H9 (cell line): ENCODE measurements at regions not wholly inside any gene's neighbourhood (a gene's known extent, or its start where the extent isn't known, plus 50 kb on each side); places are given as distances from the start of the nearest gene placed in this dataset.
A peak's percentile ranks its signal among the peaks of the same experiment; 100 is the strongest.

Experiments used
- DNase-seq: peaks from one replicate; pipeline ENCODE4 v3.0.0-alpha.2; 2017
- H2AFZ ChIP-seq: one replicate; pipeline ENCODE4 v1.6.1; 2013; ENCODE audit warnings: mild to moderate bottlenecking, low read length, control low read depth, moderate library complexity
- H2AK5ac ChIP-seq: 2 replicates; pipeline ENCODE4 v1.6.1; 2013; ENCODE audit warnings: low read length, control low read depth, mixed read lengths; ENCODE audit not compliant: insufficient read length
- H2BK120ac ChIP-seq: one replicate; pipeline ENCODE4 v1.6.1; 2013; ENCODE audit warnings: low read depth, mild to moderate bottlenecking, low read length, control low read depth, inconsistent platforms; ENCODE audit not compliant: poor library complexity, severe bottlenecking
- H2BK12ac ChIP-seq: 2 replicates; pipeline ENCODE4 v1.6.1; 2013; ENCODE audit warnings: low read length, control low read depth, mixed read lengths, low read depth; ENCODE audit not compliant: insufficient read length
- H2BK15ac ChIP-seq: 2 replicates; pipeline ENCODE4 v1.6.1; 2013; ENCODE audit warnings: low read depth, low read length, control low read depth
- H2BK20ac ChIP-seq: one replicate; pipeline ENCODE4 v1.6.1; 2013; ENCODE audit warnings: low read depth, mild to moderate bottlenecking, low read length, control low read depth, inconsistent platforms; ENCODE audit not compliant: poor library complexity, severe bottlenecking
- H2BK5ac ChIP-seq: 2 replicates; pipeline ENCODE4 v1.6.1; 2013; ENCODE audit warnings: low read length, control low read depth, mixed read lengths; ENCODE audit not compliant: insufficient read length
- H3K14ac ChIP-seq: 2 replicates; pipeline ENCODE4 v1.6.1; 2013; ENCODE audit warnings: low read length, control low read depth; ENCODE audit not compliant: insufficient read depth
- H3K18ac ChIP-seq: 2 replicates; pipeline ENCODE4 v1.6.1; 2013; ENCODE audit warnings: low read depth, mild to moderate bottlenecking, mixed read lengths, low read length, control low read depth; ENCODE audit not compliant: insufficient read length
- H3K23ac ChIP-seq: 2 replicates; pipeline ENCODE4 v1.6.1; 2013; ENCODE audit warnings: low read length, control low read depth, mixed read lengths, low read depth; ENCODE audit not compliant: insufficient read length
- H3K23me2 ChIP-seq: 2 replicates; pipeline ENCODE4 v1.6.1; 2013; ENCODE audit warnings: low read depth, mild to moderate bottlenecking, mixed read lengths, low read length, control low read depth; ENCODE audit not compliant: insufficient read length, poor library complexity, severe bottlenecking
- H3K27ac ChIP-seq: 2 replicates; pipeline ENCODE4 v1.5.1; 2013; ENCODE audit warnings: low read length, control low read depth, mixed read lengths, low read depth; ENCODE audit not compliant: insufficient read length
- H3K27me3 ChIP-seq: 2 replicates; pipeline ENCODE4 v1.6.1; 2013; ENCODE audit warnings: low read length, control low read depth, inconsistent platforms; ENCODE audit not compliant: insufficient read depth
- H3K4ac ChIP-seq: 2 replicates; pipeline ENCODE4 v1.6.1; 2013; ENCODE audit warnings: low read depth, mild to moderate bottlenecking, control low read depth, inconsistent platforms, low read length, moderate library complexity
- H3K4me1 ChIP-seq: 2 replicates; pipeline ENCODE4 v1.6.1; 2013; ENCODE audit warnings: low read length, control low read depth, inconsistent platforms; ENCODE audit not compliant: insufficient read depth
- H3K4me2 ChIP-seq: 2 replicates; pipeline ENCODE4 v1.6.1; 2013; ENCODE audit warnings: low read length, control low read depth, mixed read lengths; ENCODE audit not compliant: insufficient read length, insufficient read depth
- H3K56ac ChIP-seq: 2 replicates; pipeline ENCODE4 v1.6.1; 2013; ENCODE audit warnings: low read depth, mild to moderate bottlenecking, mixed read lengths, low read length, control low read depth; ENCODE audit not compliant: insufficient read length
- H3K79me1 ChIP-seq: 2 replicates; pipeline ENCODE4 v1.6.1; 2013; ENCODE audit warnings: low read depth, mild to moderate bottlenecking, moderate library complexity, low read length, control low read depth, inconsistent platforms; ENCODE audit not compliant: insufficient read depth, poor library complexity, severe bottlenecking
- H3K79me2 ChIP-seq: 2 replicates; pipeline ENCODE4 v1.6.1; 2013; ENCODE audit warnings: low read length, control low read depth, inconsistent platforms; ENCODE audit not compliant: insufficient read depth
- H3K9ac ChIP-seq: 2 replicates; pipeline ENCODE4 v1.6.1; 2013; ENCODE audit warnings: low read length, control low read depth, mixed read lengths; ENCODE audit not compliant: insufficient read length; ENCODE audit errors: extremely low read depth
- H3K9me3 ChIP-seq: one replicate; pipeline ENCODE4 v1.6.1; 2013; ENCODE audit warnings: low read depth, low read length, inconsistent platforms; ENCODE audit not compliant: control insufficient read depth
- H3T11ph ChIP-seq: one replicate; pipeline ENCODE4 v1.6.1; 2013; ENCODE audit warnings: mild to moderate bottlenecking, low read length, control low read depth, inconsistent platforms
- H4K20me1 ChIP-seq: one replicate; pipeline ENCODE4 v1.6.1; 2013; ENCODE audit not compliant: control insufficient read depth, insufficient read length, insufficient read depth
- H4K5ac ChIP-seq: 2 replicates; pipeline ENCODE4 v1.6.1; 2013; ENCODE audit warnings: low read depth, mild to moderate bottlenecking, mixed read lengths, low read length, control low read depth; ENCODE audit not compliant: insufficient read length
- H4K8ac ChIP-seq: replicated peaks from 2 replicates; pipeline ENCODE4 v1.6.1; 2013; ENCODE audit warnings: low read length, control low read depth, mixed read lengths, low read depth; ENCODE audit not compliant: insufficient read length
- H4K91ac ChIP-seq: 2 replicates; pipeline ENCODE4 v1.6.1; 2013; ENCODE audit warnings: low read depth, mild to moderate bottlenecking, moderate library complexity, mixed read lengths, low read length, control low read depth; ENCODE audit not compliant: insufficient read length
- H3K27ac Mint-ChIP-seq, 3 experiments: 2 replicates in 2 of 3; 3 replicates in 1 of 3; pipeline ENCODE4 v1.8.0; 2020 to 2021; ENCODE audit warnings: mixed read lengths in 3 of 3, mild to moderate bottlenecking in 1 of 3, moderate library complexity in 1 of 3
- H3K27me3 Mint-ChIP-seq: 2 replicates; pipeline ENCODE4 v1.8.0; 2021; ENCODE audit warnings: low read depth, mild to moderate bottlenecking, moderate library complexity, mixed read lengths
- H3K36me3 Mint-ChIP-seq, 3 experiments: 2 replicates in 2 of 3; 3 replicates in 1 of 3; pipeline ENCODE4 v1.8.0; 2020 to 2021; ENCODE audit warnings: low read depth in 3 of 3, mixed read lengths in 3 of 3; ENCODE audit not compliant: insufficient read depth in 1 of 3
- H3K4me1 Mint-ChIP-seq, 2 experiments: 2 replicates each; pipeline ENCODE4 v1.8.0; 2020; ENCODE audit warnings: mixed read lengths in 2 of 2
- H3K4me3 Mint-ChIP-seq, 2 experiments: 2 replicates in 1 of 2; 3 replicates in 1 of 2; pipeline ENCODE4 v1.8.0; 2020 to 2021; ENCODE audit warnings: mild to moderate bottlenecking in 2 of 2, mixed read lengths in 2 of 2, moderate library complexity in 1 of 2
- H3K9me3 Mint-ChIP-seq, 2 experiments: 2 replicates in 1 of 2; 3 replicates in 1 of 2; pipeline ENCODE4 v1.8.0; 2020; ENCODE audit warnings: mild to moderate bottlenecking in 2 of 2, mixed read lengths in 2 of 2, moderate library complexity in 1 of 2
- CTCF ChIP-seq: fragments of 200-600 bp; sonication (generic); conservative IDR thresholded peaks from 3 replicates; pipeline ENCODE4 v1.8.0; 2021; ENCODE audit warnings: antibody characterized with exemption, mild to moderate bottlenecking
- WGBS: extraction: QIAGEN DNeasy Blood & Tissue Kit; methylation state at CpG from one replicate; pipeline ENCODE4 v1.1.7; 2013; ENCODE audit warnings: missing lambda C conversion rate, low lambda C conversion rate, mixed read lengths; ENCODE audit not compliant: insufficient read length; ENCODE audit errors: extremely low coverage; 5-methylcytosine and 5-hydroxymethylcytosine counted together

GRCh38 chr6:147677647-147678046, 169.2 kb downstream of the SAMD5 start:
- Histone ChIP-seq H2AFZ (no peak overlapping the region), H4K91ac (no peak overlapping the region), H3K4ac (no peak overlapping the region), H3K4me2 (no peak overlapping the region), H3K9ac (no peak overlapping the region), H3T11ph (no peak overlapping the region), H2BK15ac (no peak overlapping the region), H3K27ac (no peak overlapping the region), H3K23ac (no peak overlapping the region), H3K56ac (no peak overlapping the region), H4K8ac (no peak overlapping the region), H2BK12ac (no peak overlapping the region), H2BK120ac (no peak overlapping the region), H3K79me2 (no peaks in the 10 kb centered on the region), H2BK20ac (no peak overlapping the region), H3K79me1 (no peaks in the 10 kb centered on the region), H4K5ac (no peak overlapping the region), H3K9me3 (no peaks in the 10 kb centered on the region), H3K14ac (no peak overlapping the region), H3K18ac (no peak overlapping the region), H3K4me1 (peaks cover 4% of the 10 kb centered on the region; the same call in 1 of the 2 replicates), H3K27me3 (no peaks in the 10 kb centered on the region), H2AK5ac (no peak overlapping the region), H4K20me1 (no peaks in the 10 kb centered on the region), H2BK5ac (no peak overlapping the region), H3K23me2 (no peaks in the 10 kb centered on the region)
- no peak for TF ChIP-seq CTCF
- H3K4me3 Mint-ChIP-seq: no peak overlapping the region
- 0 out of 7 replicates have a peak overlapping the region, but pooled peaks of 1 of the 3 experiments have one; percentile 36 for H3K27ac Mint-ChIP-seq
- H3K9me3 Mint-ChIP-seq: no peaks in the 10 kb centered on the region
- WGBS: no CpG with 5 or more reads among the region's 4 CpGs
- H3K27me3 Mint-ChIP-seq: no peaks in the 10 kb centered on the region; the same call in 1 of the 2 replicates
- peaks cover 26 to 38% of the 10 kb centered on the region in 2 experiments for H3K4me1 Mint-ChIP-seq
- DNase-seq: no peak
- no peaks in the 10 kb centered on the region for H3K36me3 Mint-ChIP-seq
